TTC549 (cell line): ENCODE measurements at regions not wholly inside any gene's neighbourhood (a gene's known extent, or its start where the extent isn't known, plus 50 kb on each side); places are given as distances from the start of the nearest gene placed in this dataset.

Source experiments
- FAIRE-seq: peaks from 2 replicates; lab custom pipeline; 2012; peaks lifted over from hg19 to GRCh38; lab: Jason Lieb, UNC

DNA sequence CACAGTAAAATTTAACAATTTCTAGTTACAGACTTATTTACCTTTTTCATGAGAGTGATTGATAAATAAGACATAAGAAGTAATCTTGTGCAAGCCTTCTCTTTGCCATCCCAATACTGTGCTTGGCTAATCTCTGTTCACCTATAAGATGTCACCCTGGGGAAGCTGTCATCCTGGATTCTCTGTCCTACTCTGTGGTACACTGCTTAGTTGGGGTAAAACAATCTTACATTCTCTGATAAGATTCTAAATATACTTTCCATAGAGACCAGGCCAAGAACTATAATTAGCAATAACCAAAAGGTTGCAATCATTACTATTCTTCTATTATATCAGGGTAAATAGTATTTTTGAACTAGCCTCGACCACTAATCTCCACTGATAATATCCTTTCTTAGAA lies 1218.3 kb upstream of the CADM2 start:
- no peak for FAIRE-seq

DNA sequence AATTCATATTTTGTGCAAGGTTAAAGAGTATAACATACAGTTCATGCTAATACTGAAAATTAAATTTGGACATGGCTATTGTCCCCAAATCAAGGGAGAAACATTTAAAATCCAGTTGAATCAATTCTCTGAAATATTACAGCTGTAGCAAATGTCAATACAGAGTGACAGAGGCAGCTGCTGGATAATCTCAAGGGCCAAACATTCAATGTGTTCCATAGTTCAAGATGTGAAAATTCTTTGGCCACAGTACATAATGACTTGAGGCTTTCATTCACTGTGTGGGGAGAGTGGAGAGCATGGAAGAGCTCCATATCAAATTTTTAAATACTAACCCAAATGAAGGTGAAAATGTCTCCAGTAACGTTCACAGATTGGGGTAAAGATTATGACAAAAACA lies 1192.8 kb upstream of the CADM2 start:
- FAIRE-seq, result no peak

DNA sequence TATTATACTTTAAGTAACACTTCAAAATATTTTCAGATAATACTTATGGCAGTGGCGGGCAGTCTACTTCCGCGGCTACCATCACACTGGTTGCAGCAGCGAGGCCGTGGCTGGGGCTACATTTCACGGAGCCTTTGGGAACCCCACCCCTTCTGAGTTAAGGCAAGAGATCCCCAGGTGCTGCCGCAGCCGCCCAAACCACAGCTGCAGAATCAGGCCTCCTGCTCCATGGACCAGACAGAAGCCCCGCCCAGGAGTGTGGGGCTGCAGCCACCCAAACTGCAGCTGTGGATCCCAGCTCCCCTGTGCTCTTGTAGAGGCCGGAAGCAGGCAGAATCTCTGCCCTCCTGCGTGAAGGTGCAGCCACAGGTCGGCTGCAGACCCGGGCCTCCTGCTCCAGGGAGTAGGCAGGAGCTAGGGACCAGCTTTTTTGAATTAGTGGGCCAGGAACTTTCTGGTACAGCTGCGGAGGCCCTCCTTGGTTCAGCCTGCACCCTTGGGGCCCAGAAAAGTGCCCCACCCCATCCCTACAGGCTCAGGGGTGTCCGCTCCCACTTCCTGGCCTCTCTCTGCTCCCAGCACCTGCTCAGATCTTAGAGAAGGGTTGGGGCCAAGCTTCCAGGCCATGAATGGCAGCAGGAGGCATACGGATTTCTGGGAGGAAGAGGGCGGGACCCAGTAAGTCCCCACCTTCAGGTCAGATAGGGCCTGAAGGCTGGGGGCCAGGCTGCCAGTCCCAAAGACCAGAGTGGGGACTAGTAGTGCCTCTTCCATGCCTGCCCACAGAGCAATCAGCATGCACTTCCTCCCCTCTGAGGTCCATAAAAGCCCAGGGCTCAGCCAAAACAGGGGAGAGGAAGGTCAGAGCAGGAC lies 1188.8 kb upstream of the CADM2 start:
- no peak for FAIRE-seq

DNA sequence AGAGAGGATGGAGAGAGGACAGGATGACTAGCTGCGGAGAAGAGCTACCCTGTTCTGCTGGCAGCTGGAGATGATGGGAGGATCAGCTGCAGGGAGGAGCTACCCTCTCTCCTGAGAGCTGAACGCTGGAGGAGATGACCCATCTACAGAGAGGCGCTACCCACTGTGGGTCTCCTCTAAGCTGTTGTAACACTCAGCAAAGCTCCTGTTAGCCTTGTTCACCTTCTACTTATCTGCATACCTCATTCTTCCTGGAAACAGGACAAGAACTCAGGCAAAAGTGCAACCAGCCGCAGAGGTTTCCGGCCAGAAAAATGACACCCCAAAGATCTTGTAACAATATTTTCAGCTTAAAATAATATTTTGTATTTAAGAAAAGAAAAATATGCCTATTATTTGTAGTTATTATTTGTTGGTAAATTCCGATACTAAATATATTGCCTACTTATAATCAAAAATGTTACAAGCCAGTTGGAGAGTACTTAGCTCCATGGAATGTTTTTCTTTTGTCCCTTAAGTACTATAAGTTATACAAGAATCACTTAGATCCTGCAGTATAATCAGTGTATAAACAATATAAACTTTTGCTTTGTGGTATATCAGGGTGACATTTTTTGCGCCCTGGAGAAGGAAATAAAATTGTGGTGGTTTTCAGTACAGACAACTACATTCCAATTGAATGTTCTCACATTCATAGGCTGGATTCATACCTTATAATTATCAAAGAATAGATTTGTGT lies 1188.0 kb upstream of the CADM2 start:
- FAIRE-seq, result no peak

DNA sequence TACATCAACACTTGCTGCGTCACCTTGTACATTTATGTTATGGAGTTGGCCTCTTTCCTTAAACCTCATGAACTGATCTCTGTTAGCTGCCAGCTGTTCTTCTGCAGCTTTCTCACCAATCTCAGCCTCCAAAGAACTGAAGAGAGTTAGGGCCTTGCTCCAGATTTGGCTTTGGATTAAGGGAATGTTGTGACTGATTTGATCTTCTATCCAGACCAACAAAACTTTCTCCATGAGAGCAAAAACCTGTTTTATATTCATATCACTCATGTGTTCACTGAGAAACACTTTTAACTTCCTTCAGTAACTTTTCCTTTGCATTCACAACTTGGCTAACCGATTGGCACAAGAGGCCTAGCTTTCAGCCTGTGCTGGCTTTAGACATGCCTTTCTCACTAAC lies 1156.0 kb upstream of the CADM2 start:
- no peak for FAIRE-seq

DNA sequence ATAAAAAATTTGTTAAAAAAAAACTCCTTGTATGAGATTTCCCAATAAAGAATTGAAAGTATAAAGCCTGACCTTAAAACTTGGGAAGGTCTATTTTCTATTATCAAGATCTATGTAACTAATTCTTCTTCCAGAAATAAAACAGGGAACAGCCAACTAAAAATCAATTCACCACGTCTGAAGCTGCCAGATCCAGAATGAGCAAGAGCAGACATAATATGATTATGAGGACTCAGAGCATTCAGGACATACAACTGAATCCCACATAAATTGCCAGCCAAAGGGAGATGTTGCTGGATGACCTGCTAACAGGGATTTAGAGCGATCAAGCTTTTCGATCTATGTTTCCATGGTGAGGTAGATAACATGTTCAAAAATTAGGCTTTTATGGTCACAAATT lies 1151.3 kb upstream of the CADM2 start:
- no peak for FAIRE-seq

DNA sequence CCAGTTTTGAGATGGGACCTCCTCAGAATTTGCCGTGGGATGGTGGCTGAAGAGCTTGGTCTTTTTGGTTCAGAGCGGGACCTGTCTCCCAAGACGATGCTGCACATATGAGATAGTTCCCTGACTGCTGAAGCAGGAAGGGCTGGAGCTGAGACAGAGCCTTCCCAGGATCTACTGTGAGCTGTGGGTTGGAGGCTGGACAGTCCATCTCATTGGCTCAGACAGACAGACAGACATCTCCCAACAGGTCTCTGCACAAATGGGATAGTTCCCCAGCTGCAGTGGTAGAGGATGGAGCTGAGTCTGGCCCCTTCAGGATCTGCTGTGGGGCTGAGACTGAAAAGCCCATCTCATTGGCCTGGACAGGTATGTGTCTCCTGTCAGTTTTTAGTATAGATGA lies 1145.6 kb upstream of the CADM2 start:
- FAIRE-seq, result no peak

DNA sequence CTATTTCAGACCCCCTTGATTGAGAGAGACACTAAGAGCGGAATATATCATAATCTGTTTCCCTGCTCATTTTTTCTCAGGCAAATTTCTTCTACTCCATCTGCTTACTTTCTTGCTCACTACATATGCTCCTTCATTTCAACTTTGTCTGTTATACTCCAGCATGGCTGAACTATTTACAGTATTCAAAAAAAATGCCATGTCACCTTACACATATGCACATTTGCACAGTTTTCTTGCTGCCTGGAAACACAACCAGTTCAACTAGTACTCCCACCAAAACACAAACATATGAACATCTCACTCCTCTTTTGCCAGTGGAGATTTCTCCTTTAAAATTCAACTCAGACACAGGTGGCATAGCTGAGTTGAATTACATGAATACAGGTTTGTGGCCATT lies 1142.1 kb upstream of the CADM2 start:
- no peak for FAIRE-seq

DNA sequence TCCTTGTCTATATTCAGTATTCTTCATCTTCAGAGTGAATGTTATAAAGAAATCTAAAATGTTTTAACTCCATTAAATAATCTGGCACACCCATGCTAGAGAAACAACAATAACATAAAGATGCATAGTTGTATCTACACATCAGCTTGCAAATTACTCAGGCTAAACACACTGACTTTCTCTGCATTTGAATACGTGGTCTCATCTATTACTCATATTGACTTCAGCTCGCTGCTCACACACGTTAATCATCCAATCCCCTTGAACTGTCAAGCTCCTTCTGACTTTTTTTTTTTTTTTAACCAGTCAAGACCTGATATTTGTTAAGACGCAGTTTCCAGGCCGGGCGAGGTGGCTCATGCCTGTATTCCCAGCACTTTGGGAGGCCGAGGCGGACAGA lies 1137.3 kb upstream of the CADM2 start:
- FAIRE-seq, result no peak

DNA sequence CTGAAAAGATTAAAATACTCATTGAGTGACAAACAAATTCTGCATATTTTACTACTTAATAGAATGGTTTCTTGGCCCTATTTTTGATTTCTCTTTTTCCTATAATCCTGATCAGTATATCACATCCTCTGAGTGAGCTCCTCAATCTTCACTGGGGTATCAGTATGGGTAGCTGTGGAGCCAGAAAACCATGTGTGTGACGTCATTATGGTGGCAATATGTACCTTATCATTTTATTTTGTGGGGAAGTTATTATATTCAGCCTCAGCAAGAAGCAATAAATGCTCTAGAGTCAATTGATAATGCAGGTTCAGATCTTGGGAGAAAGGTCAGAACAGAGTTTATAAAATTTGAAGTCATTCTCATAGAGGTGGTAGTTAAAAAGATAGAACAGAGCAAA lies 1135.7 kb upstream of the CADM2 start:
- no peak for FAIRE-seq

DNA sequence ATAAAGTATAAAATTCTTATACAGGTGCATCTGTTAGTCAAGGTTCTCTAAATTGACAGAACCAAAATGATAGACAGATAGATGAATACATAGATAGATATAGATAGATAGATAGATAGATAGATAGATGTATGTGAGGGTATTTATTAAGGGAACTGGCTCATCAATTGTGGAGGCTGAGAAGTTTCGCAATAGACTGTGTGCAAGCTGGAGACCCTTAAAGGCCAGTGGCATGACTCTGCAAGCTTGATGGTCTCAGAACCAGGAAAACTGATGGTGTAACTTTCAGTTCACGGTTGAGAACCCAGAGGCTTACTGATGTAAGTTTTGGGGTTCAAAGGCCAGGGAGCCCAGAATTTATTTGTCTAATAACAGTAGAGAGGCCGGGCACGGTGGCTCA lies 1123.7 kb upstream of the CADM2 start:
- no peak for FAIRE-seq

DNA sequence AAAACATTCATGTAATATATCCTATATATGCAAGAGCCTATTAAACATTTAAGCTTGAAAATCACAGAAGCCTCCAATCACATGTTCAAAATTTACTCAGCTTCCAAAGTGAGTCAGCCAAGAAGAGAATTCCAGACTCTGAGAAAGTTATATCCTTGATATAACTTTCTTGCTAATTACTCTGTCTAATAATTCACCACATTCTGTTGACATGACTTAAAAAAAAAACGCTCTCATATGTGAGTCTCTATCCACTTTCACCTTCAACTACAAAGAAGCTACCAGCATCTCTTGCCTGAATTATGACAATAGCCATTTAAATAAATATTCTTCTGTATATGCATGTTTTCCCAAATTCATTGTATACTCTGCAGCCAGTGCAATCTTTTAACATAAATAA lies 1116.3 kb upstream of the CADM2 start:
- no peak for FAIRE-seq

DNA sequence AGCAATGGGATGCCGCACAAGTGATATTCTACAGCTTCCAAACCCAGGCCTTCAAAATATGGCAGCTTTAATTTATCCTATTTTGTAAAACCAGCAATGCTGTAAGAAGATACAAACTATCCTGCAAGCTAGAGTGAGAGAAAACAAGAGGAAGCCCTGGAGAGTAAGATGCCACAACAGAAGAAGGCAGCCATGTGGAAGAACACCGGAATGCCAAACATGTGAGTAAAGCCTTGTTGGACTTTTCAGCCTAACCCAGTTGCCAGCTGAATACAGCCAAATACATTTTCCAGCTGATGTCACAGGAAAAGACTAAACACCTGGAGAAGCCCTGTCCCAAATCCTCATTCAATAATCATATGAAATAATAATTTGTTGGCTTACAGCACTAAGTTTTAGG lies 1115.1 kb upstream of the CADM2 start:
- no peak for FAIRE-seq

DNA sequence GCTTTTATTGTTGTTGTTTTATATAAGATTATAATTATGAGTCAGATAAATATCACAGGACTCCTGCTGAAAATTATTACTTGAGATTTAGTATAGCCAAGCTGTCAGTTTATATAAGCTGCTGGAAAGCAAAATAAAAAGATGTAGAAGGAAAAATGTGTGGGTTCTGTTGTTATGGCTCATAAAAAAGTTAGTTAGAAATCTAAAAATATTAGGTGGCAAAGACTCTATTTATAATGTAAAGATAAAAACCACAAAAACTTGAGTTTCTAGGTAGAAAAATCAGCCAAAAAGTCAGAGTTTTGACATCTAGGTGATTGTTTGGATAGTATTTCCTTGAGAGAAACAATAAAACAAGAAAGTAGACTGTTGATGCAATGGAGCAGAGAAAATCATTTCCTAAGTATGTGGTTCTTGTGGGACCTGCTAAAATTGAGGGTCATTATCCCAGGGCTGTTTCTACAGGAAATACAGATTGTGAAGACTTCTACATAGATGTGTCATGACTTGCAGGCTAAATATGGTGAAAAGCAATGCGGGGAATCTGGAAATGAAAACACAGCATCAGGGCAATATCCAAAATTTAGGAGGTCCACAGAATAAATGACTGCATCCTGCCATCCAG lies 1109.6 kb upstream of the CADM2 start:
- no peak for FAIRE-seq

DNA sequence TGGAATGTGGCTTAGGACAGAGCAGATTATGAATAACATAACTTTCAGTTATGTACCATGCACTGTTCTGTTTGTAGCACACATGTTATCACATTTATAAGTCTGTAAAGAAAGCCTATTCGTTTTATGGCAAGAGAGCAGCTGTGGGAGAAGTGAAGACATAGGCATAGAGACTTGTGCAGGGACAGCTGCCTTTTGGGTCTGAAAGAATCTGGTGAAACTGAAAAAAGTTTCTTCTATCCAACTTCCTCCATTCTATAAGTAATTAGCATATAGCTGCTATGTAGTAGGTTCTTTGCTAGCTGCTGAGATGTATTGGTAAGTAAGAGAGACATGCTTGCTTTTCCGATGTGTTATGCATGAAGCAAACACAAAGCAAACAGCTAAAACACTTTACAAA lies 1095.4 kb upstream of the CADM2 start:
- FAIRE-seq, result no peak

DNA sequence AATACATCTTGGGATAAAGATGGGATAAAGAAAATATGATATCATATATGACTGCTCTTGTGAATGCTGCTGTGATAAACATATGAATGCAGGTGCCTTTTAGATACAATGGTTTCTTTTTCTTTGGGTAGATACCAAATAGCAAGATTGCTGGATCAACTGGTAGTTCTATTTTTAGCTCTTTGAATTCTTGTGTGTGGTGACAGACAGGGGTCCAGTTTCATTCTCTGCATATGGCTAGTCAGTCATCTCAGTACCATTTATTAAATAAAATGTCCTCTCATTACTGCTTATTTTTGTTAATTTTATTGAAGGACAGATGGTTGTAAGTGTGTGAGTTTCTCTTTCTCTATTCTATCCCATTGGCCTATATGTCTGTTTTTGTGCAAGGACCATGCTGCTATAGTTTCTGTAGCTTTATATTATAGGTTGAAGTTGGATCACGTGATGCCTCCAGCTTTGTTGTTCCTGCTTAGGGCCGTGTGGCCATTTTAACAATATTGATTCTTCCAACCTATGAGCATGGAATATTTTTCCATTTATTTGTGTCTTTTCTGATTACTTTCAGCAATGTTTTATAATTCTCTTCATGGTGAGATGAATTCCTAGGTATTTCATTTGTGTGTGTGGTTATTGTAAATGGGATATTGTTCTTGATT lies 1089.8 kb upstream of the CADM2 start:
- FAIRE-seq, result no peak

DNA sequence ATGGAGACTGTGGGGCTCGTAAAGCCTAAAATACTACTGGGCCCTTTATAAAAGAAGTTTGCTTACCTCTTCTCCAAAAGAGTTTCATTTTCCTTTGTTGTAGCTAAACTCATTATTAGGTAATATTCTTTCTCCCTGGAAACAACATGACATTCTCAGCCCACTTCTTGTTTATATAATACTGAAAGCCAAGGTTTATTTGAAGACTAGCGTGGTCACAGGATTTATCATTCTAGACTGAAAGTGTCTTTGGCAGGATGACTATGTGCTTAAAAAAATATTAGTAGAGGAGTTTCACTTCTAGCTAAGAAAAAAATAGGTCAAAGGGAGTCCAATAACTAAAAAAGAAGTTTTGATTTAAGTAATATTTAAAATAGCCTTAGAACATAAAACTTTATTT lies 1085.2 kb upstream of the CADM2 start:
- FAIRE-seq, result no peak

DNA sequence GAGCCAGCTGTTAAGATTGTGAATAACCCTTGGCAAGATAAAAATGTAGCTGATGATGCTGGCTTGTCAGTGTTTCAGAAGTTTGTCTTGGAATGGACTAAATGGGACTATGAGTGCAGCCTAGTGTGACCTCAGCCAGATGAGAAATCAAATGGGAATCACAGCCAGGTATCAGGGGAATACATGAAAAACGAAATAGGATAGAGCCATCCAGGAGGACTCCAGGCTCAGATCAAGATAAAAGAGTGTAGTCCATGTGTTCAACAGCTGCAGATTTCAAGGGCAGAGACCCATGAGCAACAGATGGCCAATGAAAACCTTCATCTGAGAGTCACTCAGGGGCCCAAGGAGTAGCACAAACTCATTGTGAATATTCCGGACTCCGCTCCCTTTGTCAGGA lies 1080.9 kb upstream of the CADM2 start:
- no peak for FAIRE-seq

DNA sequence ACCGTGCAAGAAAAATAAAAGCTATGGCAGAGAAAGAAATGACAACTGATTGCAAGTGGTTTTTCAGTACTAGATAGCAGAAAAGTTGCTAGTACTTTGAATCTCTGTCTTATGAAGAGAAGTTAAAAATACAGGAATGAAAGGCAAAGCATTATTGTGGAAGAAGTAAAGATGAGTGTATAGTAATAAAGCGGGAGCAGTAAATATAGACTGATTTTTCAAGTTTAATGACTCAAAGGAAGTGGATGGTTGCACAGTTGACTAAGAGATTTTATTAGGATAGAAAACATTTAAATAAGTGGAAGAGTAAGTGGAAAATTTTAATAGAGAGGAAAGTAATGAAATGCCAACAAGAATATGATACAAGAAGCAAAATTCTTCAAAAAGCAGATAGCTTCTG lies 1076.1 kb upstream of the CADM2 start:
- no peak for FAIRE-seq

DNA sequence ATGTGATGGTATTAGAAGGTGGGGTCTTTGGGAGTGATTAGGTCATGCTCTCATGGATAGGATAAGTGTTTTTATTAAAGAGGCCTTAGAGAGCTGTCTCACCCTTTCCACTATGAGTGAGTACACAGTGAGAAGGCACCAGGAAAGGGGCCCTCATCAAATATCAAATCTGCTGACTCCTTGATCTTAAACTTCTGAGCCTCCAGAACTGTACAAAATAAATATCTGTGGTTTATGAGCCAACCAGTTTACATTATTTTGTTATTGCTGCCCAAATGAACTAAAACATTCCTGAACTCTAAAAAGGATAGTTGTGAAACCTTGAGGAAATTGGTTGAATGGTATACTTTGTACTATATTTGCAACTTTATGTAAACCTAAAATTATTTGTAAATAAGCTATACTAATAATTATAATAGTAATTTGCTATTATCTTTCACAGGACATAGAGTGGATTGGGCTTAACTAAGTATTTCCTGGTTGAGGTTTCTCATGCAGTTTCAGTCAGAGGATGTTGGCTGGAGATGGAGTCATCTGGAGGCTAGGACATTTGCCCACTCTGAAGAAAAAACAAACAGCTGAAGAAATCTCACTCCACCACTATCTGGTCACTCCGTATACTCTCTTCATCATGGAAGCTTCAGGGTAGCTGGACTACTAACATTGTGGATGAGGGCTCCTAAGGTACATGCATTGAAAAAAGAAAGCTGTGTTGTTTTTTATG lies 1068.6 kb upstream of the CADM2 start:
- no peak for FAIRE-seq

DNA sequence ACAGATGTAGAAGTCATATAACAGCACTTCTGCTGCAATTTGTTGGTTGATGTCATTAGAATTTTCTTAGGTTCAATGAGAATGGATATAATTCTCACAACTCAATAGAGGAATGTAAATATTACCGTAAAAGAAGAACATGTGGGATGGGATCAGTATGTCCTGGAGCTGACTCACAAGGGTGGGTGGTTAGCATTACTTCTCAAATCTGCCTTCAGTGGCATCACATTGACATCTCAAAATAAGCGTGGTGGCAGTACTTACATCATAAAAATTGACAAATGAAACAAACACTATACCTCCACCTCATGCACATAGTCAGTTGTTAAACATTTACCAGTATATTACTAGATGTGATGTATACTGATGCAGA lies 1068.0 kb upstream of the CADM2 start:
- FAIRE-seq, result no peak

DNA sequence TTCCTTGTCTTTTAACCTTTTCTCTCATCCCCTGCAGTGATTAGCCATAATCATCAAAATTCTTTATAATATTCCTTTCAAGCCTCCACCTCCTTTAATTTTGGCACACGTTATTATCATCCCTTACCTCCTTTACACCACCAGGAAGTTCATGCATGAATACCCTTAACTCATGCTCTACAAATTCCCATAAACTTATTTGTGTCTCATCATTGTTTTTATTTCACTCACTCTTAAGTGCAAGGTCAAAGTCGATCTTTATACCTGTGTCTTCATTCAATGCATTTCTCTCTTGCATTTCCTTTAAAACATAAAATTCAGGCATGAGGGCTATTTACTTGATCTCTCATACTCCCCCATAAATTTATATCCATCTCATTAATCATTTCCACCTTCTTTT lies 1064.6 kb upstream of the CADM2 start:
- no peak for FAIRE-seq
